ENCODE measurements at regions not wholly inside any gene's neighbourhood (a gene's known extent, or its start where the extent isn't known, plus 50 kb on each side); places are given as distances from the start of the nearest gene placed in this dataset.

DNA sequence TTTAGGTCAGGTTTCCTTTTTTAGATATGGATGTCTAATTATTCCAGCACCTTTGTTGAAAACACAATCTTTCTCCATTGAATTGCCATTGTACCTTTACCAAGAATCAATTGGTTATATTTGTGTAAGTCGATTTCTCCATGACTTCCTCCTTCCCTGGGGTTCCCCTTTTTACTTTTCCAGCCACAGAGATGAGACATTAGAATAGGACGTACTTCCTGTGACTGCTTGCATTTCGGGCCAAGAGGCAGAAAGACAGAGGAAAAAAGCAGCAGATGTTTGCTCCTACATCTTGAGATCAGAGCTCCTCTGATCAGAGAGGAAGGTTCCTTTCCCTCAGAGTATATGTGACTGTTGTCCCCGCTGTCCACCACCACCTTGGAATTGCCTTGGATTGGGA, 453.7 kb upstream of the RGS6 start:
- Mint-ChIP-seq H3K4me3 (peak overlapping the region; percentile 59; the same call in 1 of the 2 replicates), H3K4me1 (ENCODE audit: low read depth) (peaks cover 74% of the 10 kb centered on the region), H3K9me3 (no peaks in the 10 kb centered on the region), H3K27me3 (ENCODE audit: insufficient read depth) (no peaks in the 10 kb centered on the region; the same call in 1 of the 2 replicates), H3K27ac (peak overlapping the region; percentile 84), H3K36me3 (ENCODE audit: low read depth) (peaks cover 24% of the 10 kb centered on the region)
- DNase-seq: no peak
- TF ChIP-seq, protein P1, sequence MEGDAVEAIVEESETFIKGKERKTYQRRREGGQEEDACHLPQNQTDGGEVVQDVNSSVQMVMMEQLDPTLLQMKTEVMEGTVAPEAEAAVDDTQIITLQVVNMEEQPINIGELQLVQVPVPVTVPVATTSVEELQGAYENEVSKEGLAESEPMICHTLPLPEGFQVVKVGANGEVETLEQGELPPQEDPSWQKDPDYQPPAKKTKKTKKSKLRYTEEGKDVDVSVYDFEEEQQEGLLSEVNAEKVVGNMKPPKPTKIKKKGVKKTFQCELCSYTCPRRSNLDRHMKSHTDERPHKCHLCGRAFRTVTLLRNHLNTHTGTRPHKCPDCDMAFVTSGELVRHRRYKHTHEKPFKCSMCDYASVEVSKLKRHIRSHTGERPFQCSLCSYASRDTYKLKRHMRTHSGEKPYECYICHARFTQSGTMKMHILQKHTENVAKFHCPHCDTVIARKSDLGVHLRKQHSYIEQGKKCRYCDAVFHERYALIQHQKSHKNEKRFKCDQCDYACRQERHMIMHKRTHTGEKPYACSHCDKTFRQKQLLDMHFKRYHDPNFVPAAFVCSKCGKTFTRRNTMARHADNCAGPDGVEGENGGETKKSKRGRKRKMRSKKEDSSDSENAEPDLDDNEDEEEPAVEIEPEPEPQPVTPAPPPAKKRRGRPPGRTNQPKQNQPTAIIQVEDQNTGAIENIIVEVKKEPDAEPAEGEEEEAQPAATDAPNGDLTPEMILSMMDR (IDR thresholded peaks at IDR 0.05): no peak

DNA sequence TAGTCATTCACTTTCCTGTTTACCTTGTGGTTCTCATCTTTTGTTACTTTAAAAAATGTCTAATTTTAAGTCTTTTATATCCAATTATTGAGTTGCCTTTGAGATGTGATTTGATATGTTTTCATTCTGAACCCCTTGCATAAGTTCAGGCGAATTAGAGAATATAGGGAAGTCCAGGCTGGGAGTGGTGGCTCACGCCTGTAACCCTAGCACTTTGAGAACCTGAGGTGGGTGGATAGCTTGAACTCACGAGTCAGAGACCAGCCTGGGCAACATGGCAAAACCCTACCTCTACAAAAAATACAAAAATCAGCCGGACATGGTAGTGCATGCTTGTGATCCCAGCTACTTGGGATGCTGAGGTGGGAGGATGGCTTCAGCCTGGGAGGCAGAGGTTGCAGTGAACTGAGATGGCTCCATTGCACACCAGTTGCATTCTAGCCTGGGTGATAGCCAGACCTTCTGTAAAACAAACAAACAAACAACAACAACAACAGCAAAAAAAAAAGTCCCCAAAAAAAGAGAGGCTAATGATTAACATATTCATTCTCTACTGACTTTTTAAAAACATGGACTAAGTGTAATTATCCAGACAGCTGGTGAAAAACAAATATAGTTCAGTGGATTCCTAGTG, 451.1 kb upstream of the RGS6 start:
- TF ChIP-seq, protein P1 (IDR thresholded peaks at IDR 0.05): no peak
- no peak overlapping the region for H3K4me3 Mint-ChIP-seq

DNA sequence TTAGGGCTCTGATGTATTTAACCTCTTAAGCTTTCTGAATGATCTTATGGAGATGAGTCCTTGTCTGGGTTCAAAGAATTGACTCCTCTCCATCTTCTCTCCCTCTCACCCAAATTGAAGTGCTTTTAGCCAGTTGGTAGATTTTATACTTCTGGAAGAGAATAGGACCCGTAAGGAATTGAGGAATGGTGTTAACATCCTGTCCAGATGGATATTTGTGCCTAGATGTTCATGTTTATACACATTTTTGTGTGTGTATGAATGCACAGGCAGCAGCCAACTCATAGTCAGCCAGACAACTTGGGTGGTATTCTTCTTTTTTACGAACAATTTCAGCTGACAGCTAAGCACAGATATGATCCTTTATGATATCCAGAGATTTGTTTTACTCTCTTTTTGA, 449.6 kb upstream of the RGS6 start:
- peaks cover 41% of the 10 kb centered on the region for H3K36me3 Mint-ChIP-seq (ENCODE audit: low read depth)
- no peaks in the 10 kb centered on the region; the same call in 1 of the 2 replicates for H3K27me3 Mint-ChIP-seq (ENCODE audit: insufficient read depth)
- TF ChIP-seq, protein P1 (IDR thresholded peaks at IDR 0.05): no peak
- no peak overlapping the region for H3K4me3 Mint-ChIP-seq
- peak overlapping the region; percentile 40; the same call in 1 of the 2 replicates for H3K27ac Mint-ChIP-seq
- no peak for DNase-seq
- peaks cover 67% of the 10 kb centered on the region for H3K4me1 Mint-ChIP-seq (ENCODE audit: low read depth)
- no peaks in the 10 kb centered on the region for H3K9me3 Mint-ChIP-seq

More for the DNA sequence above, 451.1 kb upstream of the RGS6 start:
- Mint-ChIP-seq H3K27me3 (ENCODE audit: insufficient read depth) (no peaks in the 10 kb centered on the region; the same call in 1 of the 2 replicates), H3K4me1 (ENCODE audit: low read depth) (peaks cover 63% of the 10 kb centered on the region), H3K9me3 (no peaks in the 10 kb centered on the region), H3K36me3 (ENCODE audit: low read depth) (peaks cover 30% of the 10 kb centered on the region), H3K27ac (no peak overlapping the region)
- DNase-seq: no peak

DNA sequence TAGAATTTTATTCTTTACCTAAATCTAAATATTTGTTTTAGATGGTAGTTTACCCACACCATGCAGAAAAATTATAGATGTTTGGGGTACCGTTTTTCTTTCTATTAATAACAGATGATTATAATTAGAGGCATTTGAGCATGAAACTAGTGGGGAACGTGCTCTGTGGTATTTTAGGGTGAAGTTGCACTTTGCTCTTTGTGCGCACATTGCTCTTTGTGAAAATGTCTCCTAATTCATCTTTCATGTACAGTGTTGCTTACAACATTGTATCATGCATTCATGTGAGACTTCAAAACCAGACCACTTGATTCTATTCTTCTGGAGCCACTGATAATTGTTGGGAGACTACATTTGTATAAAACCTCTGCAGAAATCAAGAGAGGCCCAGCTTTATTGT, 449.1 kb upstream of the RGS6 start:
- Mint-ChIP-seq H3K27me3 (ENCODE audit: insufficient read depth) (no peaks in the 10 kb centered on the region; the same call in 1 of the 2 replicates), H3K27ac (no peak overlapping the region; the same call in 1 of the 2 replicates), H3K9me3 (no peaks in the 10 kb centered on the region), H3K4me1 (ENCODE audit: low read depth) (peaks cover 67% of the 10 kb centered on the region), H3K36me3 (ENCODE audit: low read depth) (peaks cover 43% of the 10 kb centered on the region), H3K4me3 (no peak overlapping the region)
- TF ChIP-seq, protein P1 (IDR thresholded peaks at IDR 0.05): no peak
- DNase-seq: no peak

DNA sequence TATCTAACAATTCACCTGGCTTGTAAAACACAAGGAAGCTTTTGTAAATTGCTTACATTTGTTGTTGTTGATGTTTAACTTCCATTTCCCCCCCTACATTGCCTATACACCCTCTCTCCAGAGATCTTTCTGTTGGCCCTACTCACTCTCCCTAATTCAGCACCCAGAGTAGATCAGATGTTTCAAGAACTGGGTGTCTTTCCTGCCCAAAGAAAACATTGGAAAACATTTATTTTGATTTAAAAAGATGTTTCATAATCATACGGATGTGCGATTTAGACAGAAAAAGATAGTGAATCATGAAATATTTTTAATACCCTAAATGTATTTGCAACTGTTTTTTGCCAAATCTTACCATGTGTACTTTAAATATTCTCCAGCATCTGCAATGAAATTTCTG, 446.4 kb upstream of the RGS6 start:
- H3K4me3 Mint-ChIP-seq: no peak overlapping the region
- H3K27ac Mint-ChIP-seq: no peak overlapping the region; the same call in 1 of the 2 replicates

More for the DNA sequence above, 446.4 kb upstream of the RGS6 start:
- Mint-ChIP-seq H3K4me1 (ENCODE audit: low read depth) (peaks cover 74% of the 10 kb centered on the region), H3K36me3 (ENCODE audit: low read depth) (peaks cover 43% of the 10 kb centered on the region), H3K9me3 (no peaks in the 10 kb centered on the region), H3K27me3 (ENCODE audit: insufficient read depth) (no peaks in the 10 kb centered on the region; the same call in 1 of the 2 replicates)
- no peak for DNase-seq
- TF ChIP-seq, protein P1 (IDR thresholded peaks at IDR 0.05): no peak
